ENCODE measurements at regions not wholly inside any gene's neighbourhood (a gene's known extent, or its start where the extent isn't known, plus 50 kb on each side); places are given as distances from the start of the nearest gene placed in this dataset.

DNA sequence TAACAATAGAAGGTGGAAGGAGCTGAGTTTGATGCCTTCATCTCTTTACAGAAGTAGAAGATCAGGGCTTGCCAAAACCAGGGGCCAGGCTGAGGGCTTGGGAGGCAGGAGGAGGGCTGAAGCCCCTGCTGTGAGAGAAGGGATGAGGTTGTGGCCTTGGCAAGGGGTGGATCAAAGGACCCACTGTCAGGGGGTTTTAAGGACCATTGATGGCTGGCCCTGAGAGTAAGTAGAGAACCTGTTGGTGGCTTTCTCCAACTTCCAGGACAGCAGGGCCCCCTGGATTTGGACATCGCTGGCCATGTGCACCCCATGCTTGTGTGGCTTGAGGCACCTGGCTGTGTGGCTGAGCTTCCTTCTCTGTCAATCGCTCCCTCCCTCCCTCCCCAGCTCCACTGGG, 927.7 kb downstream of the TBC1D22A start:
- TF ChIP-seq EZH2 (IDR thresholded peaks at IDR 0.05) (no peak), POLR2AphosphoS5 (IDR thresholded peaks at IDR 0.05; ENCODE audit: borderline replicate concordance, low read depth, low read length) (no peak)
